ENCODE measurements at regions not wholly inside any gene's neighbourhood (a gene's known extent, or its start where the extent isn't known, plus 50 kb on each side); places are given as distances from the start of the nearest gene placed in this dataset.
"Not testable (repeated sequence)": the region's sequence is repeated elsewhere in the genome, so short reads cannot be mapped to it uniquely, and the experiment has no call there.

GRCh38 chr3:87792534-87793336 is 266.1 kb downstream of the CGGBP1 start, which contains the start of gene HTR1F:
HTR1F (plus strand) TSS chr3:87792706.
- no peak for DNase-seq

DNA sequence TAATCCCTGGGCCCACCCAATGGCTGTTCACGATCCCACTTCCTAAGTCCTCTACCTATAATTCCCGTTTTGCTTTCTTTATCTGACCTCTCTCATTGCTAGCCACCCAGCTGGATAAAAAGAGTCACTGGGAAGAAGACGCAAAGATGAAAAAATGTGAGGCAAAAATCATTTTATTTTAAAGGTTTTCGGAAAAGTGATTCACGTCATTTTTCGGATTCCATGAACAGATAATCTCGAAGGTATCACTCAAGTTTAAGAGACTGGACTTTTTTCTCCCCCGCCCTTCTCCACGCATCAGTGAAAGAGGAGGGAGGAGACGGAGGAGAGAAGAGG is 266.6 kb downstream of the CGGBP1 start:
- no peak for DNase-seq

DNA sequence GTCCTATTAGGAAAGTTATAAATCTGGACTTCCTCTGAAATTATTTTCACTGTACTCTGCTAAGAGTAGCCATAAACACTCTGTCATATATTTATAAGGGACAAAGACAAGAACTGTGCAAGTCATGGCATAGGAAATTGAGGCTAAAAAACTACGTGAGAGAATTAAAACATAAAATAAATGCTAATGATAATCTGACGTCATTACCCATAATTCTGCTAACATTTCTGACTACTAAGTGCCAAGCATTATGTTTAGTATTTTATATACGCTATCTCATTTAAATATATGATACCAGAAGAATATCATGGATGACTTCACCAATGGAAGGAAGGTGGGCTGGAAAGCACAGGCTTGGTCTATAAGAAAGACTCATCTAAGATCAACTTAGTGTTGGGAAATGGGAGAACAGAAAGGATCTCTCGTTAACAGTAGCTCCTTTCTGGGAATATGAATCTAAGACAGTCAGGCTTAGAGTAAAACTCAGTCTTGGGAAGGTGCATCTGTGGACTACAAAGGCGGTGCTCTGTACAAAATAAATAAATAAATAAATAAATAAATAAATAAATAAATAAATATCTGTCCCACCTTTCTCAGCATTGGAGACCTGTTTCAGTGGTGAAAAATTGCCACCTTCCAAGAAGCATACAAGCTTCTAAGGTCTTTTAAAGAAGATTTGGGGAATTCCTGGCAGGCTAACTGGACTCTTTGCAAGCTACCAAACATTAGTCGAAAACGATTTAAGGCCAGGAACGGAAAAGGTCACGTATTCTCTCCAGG is 267.4 kb downstream of the CGGBP1 start:
- no peak for DNase-seq

GRCh38 chr3:87789049-87789448 is 269.8 kb downstream of the CGGBP1 start:
- not testable (repeated sequence) for DNase-seq

DNA sequence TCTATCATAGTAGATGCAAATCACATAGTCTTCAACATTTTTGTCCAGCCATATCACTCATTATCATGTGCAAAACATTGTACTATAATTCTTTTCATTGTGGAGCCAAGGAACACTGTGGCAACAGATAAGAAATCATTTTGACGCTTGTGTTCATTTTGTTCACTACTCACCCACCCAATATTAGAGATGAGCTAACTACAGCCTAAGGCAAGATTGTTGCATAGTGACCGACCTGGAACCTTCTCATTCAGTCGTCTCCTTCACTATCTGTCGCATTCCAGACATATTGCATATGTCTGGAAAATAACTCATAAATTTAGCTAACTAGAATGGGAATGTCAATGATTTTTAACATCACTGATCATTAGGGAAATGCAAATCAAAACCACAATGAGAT is 270.3 kb downstream of the CGGBP1 start:
- DNase-seq, result no peak

DNA sequence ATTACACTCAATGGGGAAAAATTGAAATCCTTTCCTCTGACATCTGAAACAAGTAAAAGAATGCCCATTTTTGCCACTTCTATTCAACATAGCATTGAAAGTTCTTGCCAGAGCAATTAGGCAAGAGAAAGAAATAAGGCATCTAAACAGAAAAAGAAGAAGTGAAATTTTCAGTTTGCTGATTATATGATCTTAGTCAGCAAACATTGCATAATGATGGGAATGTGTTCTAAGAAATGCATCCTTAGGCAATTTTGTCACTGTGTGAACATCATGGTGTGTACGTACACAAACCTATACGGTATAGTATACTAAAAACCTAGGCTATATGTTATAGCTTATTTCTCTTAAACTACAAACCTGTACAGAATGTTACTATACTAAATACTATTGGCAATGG is 278.0 kb downstream of the CGGBP1 start:
- no peak for DNase-seq

DNA sequence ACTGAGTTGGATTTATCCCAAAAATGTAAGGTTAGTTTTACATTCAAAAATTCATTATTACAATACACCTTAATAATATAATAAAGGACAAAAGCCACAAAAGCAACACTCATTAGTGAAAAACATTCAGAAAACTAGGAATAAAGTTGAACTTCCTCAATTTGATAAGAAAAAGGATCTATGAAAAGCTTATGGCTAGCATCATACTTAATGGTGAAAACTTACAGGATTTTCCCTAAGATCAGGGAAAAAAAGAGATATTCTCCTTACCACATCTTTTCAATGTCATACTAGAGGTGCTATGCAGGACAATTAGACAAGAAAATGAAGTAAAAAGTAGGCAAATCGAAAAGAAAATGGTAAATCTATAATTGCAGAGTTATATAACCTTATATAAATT is 279.9 kb downstream of the CGGBP1 start:
- no peak for DNase-seq

- DNase-seq, result peak; percentile 72
These were observed 287.2 kb downstream of the CGGBP1 start for GRCh38 chr3:87771337-87772192.

DNA sequence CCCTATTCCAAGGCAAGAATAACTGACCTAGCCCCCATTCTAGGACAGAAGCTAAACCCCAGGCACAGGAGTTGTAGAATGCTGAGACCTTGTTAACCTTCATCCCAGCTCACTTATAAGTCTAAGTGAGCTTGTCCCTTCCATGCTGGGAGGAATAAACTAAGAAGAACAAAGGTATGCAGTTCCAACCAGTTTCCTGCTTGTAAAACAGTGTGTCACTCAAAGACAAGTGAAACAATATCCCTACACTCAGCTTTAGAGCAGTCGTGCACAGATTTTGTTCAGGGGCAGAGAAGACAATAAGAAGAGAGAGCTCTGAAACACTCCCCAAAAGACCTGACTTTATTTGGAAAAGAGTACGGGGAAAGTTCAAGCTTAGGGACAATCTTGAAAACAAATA is 292.1 kb downstream of the CGGBP1 start:
- no peak for DNase-seq

DNA sequence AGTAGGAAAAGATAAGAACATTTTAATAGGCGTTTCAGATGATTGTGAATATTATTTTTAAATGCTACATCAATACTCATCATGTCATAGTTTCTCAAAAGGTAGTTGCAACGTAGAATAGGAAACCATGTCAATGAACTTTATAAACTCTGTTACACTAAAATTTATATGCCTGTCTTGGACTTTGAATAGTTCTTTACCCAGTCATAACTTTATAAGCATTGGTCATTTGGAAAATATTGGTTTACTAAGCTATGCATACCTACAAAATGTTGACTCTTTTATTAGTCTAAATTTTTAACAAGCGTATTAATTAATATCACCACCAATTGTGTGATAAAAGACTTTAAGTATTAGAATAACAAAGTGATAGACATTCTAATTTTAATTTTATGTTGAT is 293.5 kb downstream of the CGGBP1 start:
- DNase-seq, result no peak

- DNase-seq, result no peak
These were observed 297.0 kb downstream of the CGGBP1 start for GRCh38 chr3:87761795-87762194.

DNA sequence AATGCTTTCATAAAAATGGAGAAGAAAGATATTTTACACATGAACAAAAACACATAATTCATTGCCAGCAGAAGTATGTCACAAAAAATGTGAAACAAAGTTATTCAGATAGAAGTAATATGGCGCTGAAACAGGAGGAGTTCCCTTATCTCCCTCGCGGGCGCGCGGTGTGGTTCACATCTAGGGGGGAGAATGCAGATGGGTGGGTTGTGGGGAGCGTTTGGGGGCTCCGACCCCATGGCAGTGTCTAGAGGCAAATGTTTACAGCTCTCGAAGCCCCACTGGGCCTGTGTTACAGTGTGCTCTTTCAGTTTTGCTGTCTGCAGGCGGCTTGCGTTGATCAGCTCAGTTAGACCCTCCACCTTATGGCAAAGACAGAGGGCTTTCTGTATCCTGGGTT is 297.5 kb downstream of the CGGBP1 start:
- no peak for DNase-seq

- DNase-seq, result no peak
These were observed 302.2 kb downstream of the CGGBP1 start for GRCh38 chr3:87756616-87757015.

DNA sequence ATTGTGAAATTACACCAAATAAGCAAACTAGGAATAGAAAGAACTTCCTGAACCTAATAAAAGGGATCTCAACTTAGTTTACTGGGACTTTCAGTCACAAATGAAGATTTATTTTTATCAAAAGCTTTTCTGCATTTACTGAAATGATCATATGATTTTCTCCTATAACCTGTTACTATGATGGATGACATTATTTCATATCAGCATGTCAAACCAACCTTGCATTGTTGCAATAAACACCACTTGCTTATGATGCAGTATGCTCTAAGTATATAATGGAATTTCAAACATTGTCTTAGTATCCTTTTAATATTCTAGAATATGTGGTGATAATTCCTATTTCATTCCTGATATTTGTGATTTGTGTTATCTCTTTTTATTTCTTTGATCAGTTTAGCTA is 303.0 kb downstream of the CGGBP1 start:
- no peak for DNase-seq

GRCh38 chr3:87742250-87742649 is 316.6 kb downstream of the CGGBP1 start:
- no peak for DNase-seq

- DNase-seq, result not testable (repeated sequence)
These were observed 317.9 kb downstream of the CGGBP1 start for GRCh38 chr3:87740894-87741293.

GRCh38 chr3:87737817-87738216 is 321.0 kb downstream of the CGGBP1 start:
- DNase-seq, result not testable (repeated sequence)

GRCh38 chr3:87733671-87734367 is 325.0 kb downstream of the CGGBP1 start:
- no peak for DNase-seq

GRCh38 chr3:87732294-87732693 is 326.5 kb downstream of the CGGBP1 start:
- DNase-seq, result no peak

DNA sequence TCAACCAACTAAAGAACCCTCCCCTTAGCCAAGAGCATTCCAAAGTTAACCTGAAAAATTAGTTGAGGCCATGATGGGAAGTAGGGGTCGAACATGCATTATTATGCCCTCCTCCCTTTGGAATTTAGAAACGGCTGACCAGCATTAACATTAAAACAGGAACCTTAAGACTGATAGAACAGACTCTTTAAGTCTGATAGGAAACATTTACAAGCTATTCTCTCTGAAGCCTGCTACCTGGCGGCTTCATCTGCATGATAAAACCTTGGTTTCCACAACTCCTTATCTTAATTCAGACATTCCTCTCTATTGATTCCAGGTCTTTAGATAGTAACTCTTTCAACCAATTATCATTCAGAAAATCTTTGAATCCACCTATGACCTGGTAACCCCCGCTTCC is 331.0 kb downstream of the CGGBP1 start:
- DNase-seq, result no peak

GRCh38 chr3:87719060-87719459 is 339.7 kb downstream of the CGGBP1 start:
- no peak for DNase-seq

DNA sequence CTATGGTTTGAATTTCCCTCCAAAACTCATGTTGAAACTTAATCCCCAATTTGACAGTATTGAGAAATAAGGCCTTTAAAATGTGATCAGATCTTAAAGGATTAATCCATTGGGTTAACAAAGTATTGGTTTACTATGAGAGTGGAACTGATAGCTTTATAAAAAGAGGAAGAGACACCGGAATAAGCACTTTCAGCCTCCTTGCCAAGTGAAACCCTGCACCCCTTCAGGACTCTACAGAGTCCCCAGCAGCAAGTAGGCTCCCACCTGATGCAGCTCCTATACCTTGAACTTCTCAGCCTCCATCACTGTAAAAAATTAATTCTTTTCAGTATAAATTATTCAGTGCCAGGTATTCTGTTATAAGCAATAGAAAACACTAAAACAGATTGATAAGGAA is 348.3 kb downstream of the CGGBP1 start:
- DNase-seq, result no peak

- DNase-seq, result no peak
These were observed 348.8 kb downstream of the CGGBP1 start for GRCh38 chr3:87710028-87710427.

All from activated effector memory CD4-positive, alpha-beta T cell treated with anti-CD3 and anti-CD28 coated beads, Interleukin-2, amount 50 U/mL, for 16 hours (primary cell).